ENCODE measurements at regions not wholly inside any gene's neighbourhood (a gene's known extent, or its start where the extent isn't known, plus 50 kb on each side); places are given as distances from the start of the nearest gene placed in this dataset.

- TF ChIP-seq POLR2A (IDR thresholded peaks at IDR 0.05; ENCODE audit: low read length) (no peak), GATA1 (IDR thresholded peaks at IDR 0.05; ENCODE audit: low read depth, low read length) (no peak)
Measured at GRCh38 chr6:97687916-97688315, 404.9 kb upstream of the MMS22L start.
